ENCODE measurements at regions not wholly inside any gene's neighbourhood (a gene's known extent, or its start where the extent isn't known, plus 50 kb on each side); places are given as distances from the start of the nearest gene placed in this dataset.

DNA sequence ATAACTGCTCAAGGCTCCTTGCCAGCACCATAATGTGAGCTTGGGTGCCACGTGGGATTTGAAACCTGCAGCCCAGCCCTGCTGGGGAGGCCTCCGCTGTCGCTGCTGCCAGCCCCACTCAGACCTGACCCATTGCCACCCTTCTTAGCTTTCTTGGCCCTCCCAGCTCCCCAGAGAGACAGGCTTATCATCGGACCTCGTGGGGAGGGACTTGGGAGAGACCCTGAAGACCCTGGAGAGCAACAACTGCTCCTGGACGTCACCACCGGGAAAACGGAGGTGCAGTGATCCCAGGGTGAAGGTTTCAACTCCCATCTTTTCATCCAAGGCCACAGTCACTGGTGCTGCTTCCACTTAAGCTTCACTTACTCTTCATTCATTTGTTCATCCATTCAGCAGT is 596.1 kb downstream of the PTPRU start:
- in situ Hi-C loops (cut with HindIII; ENCODE audit: low sequenced_read_pairs) = no loop called here

DNA sequence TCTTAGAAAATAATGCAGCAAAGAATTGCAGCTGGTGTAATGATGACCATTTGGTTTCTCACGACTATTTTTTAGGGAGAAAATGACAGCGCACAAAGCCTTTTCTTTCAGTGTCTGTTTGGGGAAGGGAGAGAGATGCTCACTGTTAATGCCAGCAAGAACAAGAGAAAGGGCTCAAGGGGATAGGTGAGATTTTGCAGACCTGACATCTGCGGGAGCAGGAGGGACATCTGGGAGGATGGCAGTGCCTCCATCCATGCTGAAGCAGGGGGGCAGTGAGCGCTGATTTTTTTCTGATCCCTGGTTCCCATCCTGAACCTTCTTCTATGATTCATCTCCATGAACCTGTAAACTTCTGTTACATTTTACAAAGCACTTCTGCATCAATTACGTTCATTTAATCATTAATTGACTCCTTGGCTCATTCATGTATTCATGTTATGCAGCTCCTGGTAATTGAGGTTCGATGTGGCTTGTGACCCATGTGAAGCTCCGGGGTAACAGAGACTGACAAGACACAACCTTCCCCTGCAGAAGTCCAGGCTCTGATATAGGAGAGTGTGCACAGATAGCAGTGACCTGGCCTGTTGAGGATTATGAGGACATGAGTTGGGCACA is 595.3 kb downstream of the PTPRU start:
- in situ Hi-C loops (cut with HindIII; ENCODE audit: low sequenced_read_pairs) = no loop called here

DNA sequence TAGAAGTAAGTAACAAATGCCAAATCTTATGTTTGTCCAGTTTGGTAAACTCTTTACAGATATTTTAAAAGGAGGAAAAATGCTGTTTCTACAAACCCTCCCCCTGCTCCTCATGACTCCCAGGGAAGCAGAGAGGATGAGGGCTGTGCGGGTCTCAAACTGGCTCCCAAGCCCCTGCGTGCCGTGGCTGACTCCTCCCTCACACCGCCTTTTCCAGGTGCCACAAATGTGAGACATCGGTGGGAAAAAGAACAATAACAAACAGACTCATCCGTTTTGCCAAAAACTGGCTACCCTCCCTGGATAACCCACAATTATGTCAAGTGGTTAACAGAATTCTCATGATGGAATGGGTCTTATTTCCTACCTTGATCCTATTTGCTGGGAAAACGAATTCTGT is 594.6 kb downstream of the PTPRU start:
- in situ Hi-C loops (cut with HindIII; ENCODE audit: low sequenced_read_pairs) = no loop called here

DNA sequence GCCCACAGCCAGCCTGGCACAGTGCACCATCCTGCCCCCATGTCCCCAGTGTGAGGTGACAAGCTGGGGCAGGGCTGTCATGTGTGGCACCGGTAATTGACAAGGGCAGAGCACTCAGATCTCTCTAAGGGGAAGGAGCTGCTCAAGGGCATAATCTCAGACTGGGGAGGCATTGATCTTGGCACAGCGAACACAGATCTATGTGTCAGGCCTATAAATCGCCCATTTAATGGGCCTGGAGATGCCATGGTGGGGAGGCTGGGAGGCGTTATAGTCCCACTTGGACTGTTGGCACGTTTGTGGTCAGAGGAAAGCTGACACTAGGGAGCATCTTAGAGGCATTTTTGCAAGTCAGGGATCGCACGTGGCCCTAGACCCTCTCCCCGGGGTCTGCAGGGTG is 594.1 kb downstream of the PTPRU start:
- in situ Hi-C loops (cut with HindIII; ENCODE audit: low sequenced_read_pairs) = no loop called here

DNA sequence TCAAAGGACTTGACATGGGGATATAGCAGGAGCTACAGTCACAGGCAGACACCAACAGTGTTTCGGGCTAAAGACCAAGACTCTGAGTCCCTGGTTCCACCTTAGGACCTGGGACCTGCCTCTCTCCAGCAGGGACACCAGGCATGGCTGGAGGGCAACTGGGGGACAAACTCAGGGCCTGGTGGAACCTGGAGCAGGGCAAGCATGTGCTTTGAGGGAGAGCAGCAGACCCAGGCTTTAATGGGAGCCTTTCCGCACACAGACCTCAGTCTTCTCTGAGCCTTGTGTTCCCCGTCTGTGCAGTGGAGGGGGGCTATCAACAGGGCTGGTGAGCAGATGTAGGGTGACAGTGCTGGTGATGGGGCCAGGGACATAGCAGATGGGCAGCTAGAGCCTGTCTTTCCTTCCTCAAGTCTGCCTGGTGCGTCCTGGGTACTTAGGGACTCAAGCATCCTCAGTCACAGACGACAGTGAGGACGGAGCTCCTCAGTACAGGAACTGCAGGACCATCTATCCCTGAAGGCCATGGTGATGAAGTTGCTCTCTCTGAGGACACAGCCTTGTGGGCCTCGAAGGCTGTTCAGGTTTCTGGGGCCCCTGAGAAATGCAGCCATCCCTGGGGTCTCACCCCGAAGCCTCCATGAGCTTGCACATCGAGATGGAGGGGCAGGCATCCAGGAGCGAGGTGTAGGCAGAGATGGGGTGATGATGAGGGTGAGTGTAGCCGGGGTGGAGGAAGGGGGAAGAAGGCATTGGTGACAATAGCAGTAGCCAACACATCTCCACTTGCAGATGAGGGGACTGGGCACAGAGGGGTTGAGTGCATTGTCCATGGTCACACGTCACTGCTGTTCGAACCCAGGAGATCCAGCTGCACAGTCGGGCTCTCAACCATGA is 593.4 kb downstream of the PTPRU start:
- in situ Hi-C loops (cut with HindIII; ENCODE audit: low sequenced_read_pairs) = no loop called here

DNA sequence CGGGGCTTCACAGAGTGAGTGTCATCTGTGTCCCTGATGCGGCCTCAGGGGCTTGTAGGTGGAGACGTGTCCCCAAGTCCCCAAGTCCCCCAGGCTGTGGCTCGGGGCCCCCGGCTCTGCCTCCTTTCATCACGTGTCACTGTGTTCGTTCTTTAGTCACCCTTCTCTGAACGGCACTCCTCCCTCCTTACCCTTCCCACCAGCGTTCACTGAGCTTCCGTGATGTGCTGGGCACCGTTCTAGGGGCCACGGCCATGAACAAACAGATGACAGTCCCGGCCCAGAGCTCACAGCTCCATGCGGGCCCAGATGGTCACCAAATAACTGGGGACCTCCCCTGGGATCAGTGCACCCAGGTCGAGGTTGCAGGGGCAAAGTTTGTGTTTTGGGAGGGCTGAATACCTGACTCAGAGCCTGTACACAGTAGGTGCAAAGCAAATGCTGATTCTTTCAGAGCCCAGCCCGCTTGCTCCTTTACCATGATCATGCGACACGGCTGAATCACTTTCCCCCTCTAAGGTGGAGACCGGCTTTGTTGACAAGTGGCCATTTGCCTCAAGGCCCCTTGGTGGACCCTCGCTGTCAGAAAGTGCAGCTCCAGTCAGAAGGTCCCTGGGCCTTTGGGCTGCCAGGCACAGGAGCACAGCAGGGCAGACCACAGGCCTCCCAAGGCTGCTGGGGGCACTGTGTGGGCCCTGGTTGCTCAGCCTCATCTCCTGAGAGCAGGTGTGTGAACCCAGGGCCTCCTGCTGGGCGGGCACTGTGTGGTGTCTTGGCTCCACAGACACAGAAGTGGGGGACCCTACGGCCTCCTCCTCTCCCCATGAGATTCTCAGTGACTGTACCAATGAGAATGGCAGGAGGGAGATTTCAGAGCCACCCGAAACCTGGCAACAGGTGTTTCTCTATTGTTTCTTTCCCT is 592.5 kb downstream of the PTPRU start:
- in situ Hi-C loops (cut with HindIII; ENCODE audit: low sequenced_read_pairs) = no loop called here

DNA sequence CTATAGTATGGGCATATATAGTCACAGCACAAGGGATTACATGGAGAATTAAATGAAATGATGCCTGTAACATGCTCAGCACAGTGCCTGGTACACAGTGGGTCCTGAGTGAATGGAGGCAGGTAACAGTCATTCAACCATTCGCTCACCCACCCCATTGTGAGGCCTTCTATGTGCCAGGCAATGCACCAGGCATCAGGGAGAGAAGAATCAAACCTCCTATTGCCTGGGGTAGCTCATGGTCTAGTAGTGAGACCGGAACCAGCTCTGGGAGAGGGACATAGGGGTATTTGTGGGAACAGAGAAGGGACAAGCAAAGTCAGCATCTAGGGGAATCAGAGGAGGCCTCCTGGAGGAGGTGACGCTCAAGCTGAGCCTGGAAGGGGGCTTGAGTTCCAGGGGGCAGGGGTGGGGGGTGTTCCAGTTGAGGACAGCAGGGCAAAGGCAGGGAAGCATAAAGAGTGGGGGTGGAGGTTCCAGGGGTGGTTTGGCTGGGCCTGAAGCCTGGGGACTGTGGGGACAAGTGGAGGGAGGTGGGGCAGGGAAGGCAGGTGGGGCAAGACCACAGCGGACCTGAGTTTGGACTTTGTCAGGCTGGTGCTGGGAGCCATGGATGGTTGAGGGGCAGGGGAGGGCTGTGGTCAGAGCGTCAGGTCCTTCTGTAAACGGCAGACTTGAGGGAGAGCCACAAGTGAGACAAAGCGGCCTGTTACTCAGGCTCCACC is 591.6 kb downstream of the PTPRU start:
- in situ Hi-C loops (cut with HindIII; ENCODE audit: low sequenced_read_pairs) = no loop called here

DNA sequence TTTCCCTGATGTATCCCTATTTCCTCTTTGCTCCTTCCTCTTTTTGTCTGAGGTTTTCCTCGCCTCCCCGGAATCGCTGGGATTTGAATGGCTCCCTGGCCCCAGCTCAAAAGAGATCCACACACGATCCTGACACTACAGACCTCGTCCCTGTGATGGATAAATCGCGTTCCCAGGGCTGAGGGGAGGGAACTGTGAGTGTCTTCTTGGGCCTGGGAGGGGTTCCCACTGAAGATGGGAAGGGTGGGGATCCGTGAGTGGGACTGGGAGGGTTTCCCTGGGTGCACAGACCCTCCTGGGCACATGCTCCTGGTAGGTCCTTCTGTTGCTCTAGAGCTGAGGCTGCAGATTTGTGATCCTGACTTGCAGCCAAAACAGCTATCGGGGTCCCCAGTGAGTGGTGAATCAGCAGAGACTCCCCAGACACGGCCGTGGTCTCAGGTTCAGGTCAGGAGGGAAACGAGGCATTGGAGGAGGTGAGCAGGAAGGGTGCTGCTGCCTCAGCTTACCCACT is 591.0 kb downstream of the PTPRU start:
- in situ Hi-C loops (cut with HindIII; ENCODE audit: low sequenced_read_pairs) = no loop called here

DNA sequence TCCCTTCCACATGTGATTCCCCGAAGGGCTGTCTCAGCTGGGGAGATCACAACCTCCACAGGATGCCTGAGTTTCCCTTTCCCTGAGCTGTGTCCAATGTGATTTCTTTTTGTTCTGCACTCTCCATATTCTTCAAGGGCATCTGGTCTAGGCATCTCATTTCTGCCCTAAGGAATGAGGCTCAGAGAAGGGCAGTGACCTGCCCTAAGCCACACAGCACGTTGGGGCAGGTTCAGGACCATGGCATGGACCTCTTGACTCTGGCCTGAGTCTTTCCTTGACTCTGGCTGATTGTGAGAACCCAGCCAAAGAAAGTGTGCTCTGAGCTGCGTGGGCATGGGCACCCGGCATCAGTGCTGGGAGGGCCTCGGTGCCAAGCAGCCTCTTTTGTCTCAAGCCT is 590.3 kb downstream of the PTPRU start:
- in situ Hi-C loops (cut with HindIII; ENCODE audit: low sequenced_read_pairs) = no loop called here

DNA sequence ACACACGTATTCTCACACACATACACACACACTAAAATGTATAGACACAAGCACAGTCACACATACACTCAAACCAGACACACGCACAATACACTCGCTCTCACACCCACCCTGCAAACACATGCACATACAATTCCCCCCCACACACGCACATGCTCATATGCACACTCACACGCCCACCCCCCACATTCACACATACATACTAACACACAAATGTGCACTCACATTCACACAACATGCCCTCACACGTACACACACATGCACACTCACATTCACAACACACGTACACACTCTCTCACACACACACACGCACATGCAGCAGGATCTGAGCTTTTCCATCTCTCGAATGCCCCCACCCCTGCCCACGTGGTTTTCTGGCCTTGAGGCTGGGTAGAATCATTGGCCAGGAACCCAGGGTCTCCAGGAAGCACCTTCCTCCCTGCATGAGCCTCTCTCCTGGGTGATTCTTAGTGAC is 589.7 kb downstream of the PTPRU start:
- in situ Hi-C loops (cut with HindIII; ENCODE audit: low sequenced_read_pairs) = no loop called here

DNA sequence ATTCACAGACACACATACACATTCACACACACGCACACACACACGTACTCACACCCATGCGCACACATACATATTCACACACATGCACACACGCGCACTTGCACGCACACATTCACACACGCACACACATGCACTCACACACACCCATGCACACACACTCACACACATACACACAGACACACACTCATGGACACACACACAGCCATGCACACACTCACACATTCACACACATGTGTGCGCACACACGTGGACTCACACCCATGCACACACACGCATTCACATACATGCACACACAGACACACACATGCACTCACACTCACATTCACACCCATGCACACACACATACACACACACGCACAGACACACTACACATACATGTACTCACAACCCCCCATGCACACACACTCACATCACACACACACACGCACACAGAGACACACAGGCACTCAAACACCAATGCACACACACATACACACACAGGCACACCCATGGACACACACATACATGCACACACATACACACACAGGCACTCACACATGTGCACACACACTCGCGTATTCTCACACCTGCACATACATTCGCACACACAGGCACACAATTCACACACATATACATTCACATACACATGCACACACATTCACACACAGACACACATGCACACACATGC is 589.1 kb downstream of the PTPRU start:
- in situ Hi-C loops (cut with HindIII; ENCODE audit: low sequenced_read_pairs) = no loop called here

DNA sequence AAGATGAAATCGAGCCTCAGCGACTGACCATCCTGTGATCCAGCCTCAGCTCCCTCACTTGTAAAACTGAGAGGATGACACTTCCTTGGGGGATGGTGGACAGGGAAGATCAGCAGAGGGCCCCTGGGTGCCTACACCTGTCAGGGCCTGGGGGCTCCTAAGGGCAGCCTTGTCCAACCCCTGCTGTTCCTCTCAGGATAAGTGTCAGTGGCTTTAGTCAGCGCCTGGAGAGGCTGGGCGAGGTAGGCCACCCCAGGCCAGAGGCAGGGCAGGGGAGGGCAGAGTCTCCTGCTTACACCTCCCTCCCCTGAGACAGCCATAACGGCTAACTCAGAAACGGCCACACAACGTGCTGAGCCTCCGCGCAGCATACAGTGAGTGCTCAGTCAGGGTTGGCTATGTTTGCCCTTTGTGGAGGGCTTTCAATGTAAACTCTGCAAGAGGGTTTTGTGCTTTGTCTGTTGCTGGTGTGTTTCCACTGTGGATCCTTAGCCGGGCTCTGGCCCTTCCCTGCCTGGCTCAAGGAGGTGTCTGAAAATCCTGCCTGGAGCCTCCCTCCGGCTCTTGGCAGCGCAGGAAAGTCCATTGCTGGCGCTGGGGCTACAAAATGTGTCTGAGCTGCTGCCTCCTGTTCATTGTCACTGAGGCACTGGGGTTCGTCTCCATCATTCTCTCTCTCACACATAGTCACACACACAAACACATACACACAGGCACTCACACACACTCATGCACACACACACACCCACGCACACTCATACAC is 588.4 kb downstream of the PTPRU start:
- in situ Hi-C loops (cut with HindIII; ENCODE audit: low sequenced_read_pairs) = no loop called here

DNA sequence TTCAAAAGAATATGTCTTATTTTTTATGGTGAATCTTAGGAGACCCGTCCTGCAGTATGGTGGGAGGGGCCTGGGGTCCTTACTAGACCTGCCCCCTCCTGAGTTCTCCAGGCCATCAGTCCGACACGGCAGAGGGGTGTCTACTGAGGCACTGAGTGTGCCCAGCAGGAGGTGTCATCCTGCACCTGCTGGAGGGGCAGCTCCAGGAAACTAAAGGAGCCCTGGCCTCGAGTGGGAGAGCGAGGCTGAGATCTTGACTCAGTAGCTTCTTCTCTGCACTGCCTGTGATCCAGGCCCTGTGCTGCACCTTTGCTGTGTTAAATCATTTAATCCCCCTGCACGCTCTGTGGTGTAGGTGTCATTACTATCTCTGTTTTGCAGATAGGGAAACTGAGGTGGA is 587.7 kb downstream of the PTPRU start:
- in situ Hi-C loops (cut with HindIII; ENCODE audit: low sequenced_read_pairs) = no loop called here

DNA sequence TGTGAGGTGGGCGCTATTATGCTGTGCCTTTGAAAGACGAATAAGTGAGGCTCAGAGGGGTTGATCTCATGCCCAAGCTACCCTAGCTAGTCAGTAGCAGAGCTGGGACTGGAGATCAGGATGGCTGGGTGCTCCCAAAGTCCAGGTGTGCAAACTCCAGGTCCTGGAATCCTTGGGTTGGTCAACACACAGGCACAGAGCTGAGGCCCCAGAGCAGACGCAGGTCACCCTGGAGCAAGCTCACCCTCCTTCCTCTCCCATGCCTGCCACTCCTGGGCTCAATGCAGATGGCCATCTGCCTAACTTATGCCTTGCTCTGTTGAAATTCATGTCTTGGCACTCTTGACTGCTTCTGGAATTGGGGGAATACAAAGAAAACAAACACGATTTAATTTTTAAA is 587.2 kb downstream of the PTPRU start:
- in situ Hi-C loops (cut with HindIII; ENCODE audit: low sequenced_read_pairs) = no loop called here

DNA sequence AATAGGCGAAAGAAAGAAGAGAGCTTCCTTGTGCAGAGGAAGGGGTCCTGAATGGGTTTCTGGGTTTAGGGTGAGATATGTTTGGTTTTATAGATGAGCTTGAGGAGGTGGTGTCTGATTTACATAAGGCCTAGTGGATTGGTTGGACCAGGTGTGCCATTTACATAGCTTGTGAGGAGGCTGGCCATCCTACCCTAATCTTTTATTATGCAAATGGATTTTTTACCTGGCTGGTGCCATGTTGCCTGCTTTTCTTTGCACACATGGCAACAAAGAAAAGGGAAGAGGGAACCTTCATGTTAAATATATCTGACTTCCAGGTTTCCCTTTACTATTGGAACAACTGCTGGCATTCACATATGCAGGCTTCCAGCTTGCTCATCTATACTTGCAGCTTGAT is 585.3 kb downstream of the PTPRU start:
- in situ Hi-C loops (cut with HindIII; ENCODE audit: low sequenced_read_pairs) = no loop called here

DNA sequence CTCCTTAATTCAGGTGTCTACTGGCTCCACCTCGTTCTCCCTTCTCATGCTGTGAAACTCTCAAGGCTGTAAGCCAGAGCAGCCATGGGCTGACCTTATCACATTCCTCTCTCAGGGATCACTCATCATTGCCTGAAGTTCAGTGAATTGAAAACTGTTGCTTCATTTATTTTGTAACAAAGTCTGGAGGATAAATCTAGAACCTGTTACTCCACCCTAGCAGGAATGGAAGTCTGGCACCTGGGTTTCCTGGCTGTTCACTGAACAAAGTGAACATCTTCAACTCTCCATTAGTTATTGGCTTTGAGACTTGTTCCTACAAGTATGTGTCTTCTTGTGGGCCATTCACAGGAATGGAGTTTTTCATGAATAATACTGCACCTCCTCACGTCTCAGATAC is 584.1 kb downstream of the PTPRU start:
- in situ Hi-C loops (cut with HindIII; ENCODE audit: low sequenced_read_pairs) = no loop called here

DNA sequence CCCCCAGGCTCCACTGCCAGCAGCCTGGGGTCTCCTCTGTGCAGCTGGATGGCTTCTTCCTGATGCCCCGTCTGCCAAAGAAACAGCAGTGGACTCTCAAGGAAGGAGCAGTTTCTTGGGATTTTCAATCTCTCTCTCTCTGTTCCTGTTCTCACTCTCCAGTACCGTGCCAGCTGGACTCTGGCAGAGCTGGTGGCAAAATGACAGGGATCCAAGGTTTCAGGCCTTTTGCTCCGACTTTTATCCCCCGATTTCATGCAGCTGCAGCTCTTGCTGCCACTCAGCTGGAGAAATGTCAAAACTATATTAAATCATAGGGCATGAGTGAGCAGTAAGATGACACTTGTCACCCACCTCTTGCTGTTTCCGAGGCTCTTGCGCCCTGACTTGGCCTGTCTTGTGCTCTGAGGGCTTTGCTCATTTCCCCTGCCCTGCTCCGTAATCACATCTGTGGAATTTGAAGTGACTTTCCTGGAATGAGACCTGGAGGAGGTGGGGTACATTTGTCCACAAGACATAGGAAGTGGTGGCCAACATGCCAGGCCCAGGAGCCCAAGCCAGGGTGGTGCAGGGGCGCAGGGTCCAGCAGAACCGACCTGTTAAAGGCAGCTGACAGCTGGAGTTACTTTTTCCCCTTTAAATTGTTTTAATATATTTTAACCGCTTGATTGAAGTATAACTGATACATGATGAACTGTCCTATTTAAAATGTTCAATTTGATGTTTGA is 576.2 kb downstream of the PTPRU start:
- in situ Hi-C loops (cut with HindIII; ENCODE audit: low sequenced_read_pairs) = no loop called here

DNA sequence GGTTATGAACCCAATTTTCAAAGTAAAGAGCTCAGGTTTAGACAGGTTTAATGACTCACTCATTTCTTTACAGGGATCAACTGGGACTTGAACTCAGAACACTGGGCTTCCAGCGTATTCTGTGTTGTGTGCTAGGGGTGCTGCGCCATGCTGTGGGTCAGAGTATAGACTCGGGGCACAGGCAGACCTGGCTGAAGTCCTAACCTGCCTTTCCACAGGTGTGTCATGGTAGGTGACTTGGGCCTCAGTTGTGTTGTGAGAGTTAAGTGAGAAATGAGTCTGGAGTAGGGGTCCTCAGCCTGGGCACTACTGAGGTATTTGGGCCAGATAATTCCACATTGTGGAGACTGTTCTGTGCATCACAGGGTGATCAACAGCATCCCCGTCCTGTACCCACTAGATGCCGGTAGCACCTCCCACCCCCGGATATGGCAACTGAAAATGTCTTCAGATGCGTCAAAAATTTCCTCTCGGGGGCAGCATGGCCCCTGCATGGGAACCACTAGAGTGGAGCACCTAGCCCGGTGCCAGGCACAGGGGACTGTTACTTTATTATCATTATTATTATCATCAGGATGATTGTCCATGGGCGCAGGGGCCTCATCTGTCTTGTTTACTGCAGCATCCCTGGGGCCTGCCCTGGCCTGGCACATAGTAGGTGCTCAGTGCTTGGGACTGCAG is 575.5 kb downstream of the PTPRU start:
- in situ Hi-C loops (cut with HindIII; ENCODE audit: low sequenced_read_pairs) = no loop called here
